ENCODE measurements at regions not wholly inside any gene's neighbourhood (a gene's known extent, or its start where the extent isn't known, plus 50 kb on each side); places are given as distances from the start of the nearest gene placed in this dataset.
"Not testable (repeated sequence)": the region's sequence is repeated elsewhere in the genome, so short reads cannot be mapped to it uniquely, and the experiment has no call there.

GRCh38 chr2:101610750-101611315 lies 86.7 kb upstream of the MAP4K4 start:
- no peak for DNase-seq (ENCODE audit: low spot score)

- DNase-seq (ENCODE audit: low spot score) = no peak
These were observed 88.1 kb upstream of the MAP4K4 start for GRCh38 chr2:101609433-101609832.

DNA sequence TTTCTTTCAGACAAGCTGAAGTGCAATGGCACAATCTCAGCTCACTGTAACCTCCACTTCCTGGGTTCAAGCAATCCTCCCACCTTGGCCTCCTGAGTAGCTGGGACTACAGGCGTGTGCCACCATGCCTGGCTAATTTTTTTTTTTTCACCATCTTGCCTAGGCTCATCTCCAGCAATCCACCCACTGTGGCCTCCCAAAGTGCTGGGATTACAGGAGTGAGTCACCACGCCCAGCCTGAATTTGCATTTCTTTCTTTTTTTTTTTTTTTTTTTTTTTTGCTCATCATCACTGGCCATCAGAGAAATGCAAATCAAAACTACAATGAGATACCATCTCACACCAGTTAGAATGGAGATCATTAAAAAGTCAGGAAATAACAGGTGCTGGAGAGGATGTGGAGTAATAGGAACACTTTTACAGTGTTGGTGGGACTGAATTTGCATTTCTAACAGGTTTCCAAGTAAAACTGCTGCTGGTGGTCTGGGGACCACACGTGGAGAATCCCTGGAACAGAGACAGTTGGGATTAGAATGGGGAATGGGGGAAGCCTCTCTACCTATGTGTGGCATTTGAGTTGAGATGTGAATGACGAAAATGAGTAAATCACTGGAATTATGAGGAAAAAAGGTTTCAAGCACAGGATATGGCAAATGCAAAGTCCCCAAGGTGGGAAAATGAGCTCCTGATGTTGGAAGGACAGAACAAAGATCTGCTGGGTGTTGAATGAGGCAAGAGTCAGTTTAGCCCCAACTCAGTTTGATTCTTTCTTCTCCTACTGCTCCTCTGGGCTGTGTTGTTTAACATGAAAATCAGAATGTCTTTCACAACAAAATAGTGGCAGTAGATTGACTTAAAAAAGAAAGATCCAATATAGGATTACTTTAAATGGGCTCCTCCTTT lies 88.8 kb upstream of the MAP4K4 start:
- DNase-seq (ENCODE audit: low spot score) = no peak

- no peak for DNase-seq (ENCODE audit: low spot score)
These were observed 100.1 kb upstream of the MAP4K4 start for GRCh38 chr2:101597347-101597944.

DNA sequence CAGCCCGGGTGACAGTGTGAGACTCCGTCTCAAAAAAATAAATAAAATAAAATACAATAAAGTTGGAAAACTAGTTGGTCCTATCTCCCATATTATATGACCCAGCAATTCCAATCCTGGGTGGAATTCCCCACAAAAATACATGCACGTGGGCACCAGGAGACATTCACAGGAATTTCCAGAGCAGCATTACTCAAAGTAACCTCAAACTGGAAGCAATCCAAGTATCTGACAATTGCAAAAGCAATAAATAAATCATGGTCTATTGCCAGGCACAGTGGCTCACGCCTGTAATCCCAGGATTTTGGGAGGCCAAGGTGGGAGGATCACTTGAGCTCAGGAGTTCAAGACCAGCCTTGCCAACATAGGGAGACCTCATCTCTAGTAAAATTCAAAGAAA lies 101.2 kb upstream of the MAP4K4 start:
- no peak for DNase-seq (ENCODE audit: low spot score)

- no peak for DNase-seq (ENCODE audit: low spot score)
These were observed 110.3 kb upstream of the MAP4K4 start for GRCh38 chr2:101587251-101587650.

DNA sequence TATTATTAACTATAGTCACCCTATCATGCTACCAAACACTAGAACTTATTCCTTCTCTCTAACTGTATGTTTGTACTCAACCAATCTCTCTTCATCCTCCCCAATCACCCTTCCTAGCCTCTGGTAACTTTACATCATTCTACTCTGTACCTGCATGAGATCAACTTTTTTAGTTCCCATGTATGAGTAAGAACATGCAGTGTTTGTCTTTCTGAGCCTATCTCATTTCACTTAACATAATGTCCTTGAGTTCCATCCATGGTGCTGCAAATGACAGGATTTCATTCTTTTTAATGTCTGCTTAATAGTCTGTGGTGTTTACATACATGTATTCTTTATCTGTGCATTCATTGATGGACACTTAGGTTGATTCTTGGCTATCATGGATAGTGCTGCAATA lies 108.9 kb upstream of the RFX8 start:
- no peak for DNase-seq (ENCODE audit: low spot score)

DNA sequence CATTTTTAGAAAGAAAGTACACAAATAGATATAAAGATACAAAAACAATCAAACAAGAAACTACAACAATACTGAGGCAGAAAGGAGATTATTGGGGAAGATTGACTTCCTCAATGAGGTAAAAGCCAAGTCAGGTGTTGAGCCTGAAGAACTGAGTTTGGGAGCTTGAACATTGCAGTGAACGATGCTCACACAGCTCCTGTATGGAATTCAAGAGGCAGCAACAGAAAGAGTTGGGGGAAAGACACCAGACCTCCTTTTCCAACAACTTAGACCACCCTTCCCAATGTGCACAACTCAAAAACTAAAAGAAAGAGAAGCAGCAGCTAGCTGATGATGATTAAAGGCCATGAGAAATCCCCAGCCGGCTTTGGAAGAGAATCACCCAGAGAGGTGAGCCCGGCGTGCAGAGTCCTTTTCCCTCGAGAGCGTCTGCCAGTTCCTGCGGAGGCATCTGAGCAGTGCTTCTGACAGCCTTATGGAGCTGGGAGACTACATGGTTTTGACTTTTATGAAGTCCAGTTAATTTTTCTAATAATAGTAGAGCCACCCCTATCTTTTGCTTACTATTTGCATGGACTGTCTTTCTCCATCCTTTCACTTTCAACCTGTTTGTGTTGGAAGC lies 106.9 kb upstream of the RFX8 start:
- DNase-seq (ENCODE audit: low spot score) = no peak

DNA sequence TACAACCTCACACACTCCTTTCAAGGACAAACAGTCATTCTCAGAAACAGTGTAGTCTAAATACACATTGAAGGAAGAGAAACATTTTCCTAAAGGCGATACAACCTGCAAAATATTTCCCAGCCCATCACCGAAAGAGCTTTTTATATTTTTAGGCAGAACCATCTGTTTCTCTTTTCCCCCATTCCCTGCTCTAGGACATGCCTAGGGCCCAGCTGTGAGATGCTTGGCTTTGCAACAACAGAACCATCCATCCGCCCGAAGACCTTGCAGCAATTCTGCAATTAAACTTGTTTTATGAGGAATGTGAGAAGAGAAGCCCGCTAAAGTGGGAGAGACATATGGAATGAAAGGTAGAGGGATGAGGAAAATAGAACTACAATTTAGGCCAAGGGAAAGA lies 105.6 kb upstream of the RFX8 start:
- no peak for DNase-seq (ENCODE audit: low spot score)

DNA sequence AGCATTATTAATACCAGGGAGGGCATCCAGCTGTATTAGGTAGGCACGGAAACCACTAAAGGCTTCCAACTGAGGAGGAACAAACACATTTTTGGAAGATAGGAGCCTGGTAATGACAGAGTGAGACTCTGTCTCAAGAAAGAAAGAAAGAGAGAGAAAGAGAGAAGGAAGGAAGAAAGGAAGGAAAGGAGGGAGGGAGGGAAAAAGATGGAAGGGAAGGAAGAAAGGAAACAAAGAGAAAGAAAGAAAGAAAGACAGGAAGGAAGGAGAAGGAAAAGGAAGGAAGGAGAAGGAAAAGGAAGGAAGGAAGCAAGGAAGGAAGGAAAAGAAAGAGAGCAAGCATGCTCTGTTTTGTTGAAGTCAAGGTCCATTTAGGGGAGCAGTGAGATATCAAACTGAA lies 103.8 kb upstream of the RFX8 start:
- DNase-seq (ENCODE audit: low spot score) = no peak

GRCh38 chr2:101578135-101578534 lies 103.2 kb upstream of the RFX8 start:
- not testable (repeated sequence) for DNase-seq (ENCODE audit: low spot score)

DNA sequence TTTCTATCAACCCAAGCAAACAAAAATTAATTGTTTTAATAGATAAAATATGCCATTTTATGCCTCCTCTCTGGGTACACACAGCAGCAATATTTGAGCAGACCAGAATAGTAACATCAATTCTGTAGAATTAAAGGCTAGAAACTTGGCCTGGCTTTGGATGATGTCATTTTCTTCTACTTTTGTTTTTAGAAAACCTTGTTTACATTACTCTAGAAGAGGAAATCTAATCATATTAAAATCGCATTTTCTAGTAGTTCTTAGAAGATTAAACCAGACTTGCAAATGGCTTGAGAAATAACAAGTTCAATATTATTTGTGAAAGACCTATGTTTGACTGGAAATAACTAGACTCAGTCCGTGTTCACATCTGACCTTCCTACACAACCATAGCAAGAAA lies 102.3 kb upstream of the RFX8 start:
- DNase-seq (ENCODE audit: low spot score) = no peak

DNA sequence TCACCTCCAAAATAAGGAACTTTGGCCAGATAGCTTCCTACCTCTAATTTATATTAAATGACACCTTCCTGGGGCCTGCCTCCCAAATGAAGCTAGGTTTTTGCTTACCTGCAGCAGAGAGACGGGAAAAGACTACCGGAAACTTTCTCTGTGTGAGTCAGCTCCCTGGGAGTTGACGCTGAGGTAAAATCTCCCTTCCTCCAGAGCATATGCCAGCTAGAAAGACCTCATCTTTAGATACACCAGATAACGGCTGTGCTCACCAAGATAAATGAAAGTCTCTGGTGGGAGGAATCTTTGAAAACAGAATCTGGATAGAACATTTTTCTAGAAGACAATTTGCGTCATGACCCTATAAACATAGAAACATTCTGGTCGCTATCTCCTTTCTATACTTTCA lies 99.7 kb upstream of the RFX8 start:
- DNase-seq (ENCODE audit: low spot score) = no peak

DNA sequence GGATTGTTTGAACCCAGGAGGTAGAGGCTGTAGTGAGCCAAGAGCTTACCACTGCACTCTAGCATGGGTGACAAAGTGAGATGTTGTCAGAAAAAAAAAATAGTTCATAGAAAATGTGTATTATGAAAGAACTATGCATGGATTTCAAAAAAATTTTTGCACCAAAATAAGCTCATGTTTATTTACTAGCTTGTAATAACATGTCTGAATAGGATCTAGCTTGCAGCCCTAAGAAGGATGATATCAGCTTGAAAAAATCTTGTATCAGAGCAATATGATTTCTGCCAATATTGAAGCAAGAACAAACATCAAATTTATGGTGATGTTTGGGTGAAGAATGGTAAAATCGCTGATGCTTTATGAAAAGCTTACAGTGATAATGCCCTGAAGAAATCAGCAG lies 97.0 kb upstream of the RFX8 start:
- DNase-seq (ENCODE audit: low spot score) = no peak

DNA sequence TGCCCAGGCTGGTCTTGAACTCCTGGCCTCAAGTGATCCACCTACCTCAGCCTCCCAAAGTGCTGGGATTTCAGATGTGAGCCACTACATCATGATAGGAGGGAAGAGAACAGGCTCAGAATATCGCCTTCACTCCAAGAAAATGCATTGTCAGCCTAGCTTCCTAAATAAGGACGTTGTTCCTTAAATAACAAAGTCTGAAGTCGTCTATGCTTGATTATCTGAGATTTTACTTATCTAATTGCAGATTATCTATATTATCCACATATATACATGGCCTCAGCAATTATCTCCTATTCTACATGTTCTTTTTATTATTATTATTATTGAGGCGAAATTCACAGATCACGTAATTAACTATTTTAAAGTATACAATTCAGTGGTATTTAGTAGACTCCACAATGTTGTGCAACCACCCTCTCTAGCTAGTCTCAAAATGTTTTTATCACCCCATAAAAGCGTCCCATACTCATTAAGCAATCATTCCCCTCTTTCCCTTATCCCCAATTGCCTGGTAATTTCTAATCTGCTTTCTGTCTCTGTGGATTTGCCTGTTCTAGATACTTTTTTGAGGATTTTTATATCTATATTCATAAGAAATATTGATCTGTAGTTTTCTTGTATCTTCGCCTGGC lies 95.1 kb upstream of the RFX8 start:
- DNase-seq (ENCODE audit: low spot score) = no peak

GRCh38 chr2:101568969-101569368 lies 94.1 kb upstream of the RFX8 start:
- no peak for DNase-seq (ENCODE audit: low spot score)

DNA sequence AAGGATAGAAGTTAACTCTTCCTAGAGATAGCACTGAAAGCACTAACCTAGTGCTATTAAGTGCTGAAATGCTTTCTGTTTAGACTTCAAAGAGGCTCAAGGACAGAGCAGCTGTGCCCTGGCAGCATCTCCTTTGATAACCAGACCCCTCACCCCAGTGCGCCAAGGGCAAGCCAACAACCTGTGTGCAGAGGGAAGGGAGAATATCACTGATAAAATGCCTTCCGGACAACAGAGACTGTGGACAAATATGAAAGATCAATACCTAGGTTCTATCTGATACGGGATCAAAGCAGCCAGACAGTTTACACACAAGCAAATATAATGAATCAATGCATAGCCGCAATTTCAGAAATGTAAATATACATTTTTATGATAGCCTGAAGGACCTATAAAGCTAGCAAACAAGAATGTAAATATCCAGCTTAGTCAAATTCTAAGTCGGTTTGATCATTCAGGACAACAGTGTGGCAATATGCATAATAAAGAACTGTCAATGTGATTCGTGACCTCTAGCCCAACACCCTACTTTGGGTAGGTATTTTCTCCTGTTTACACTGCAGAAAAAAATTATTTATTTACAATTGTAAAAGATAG lies 91.8 kb upstream of the RFX8 start:
- DNase-seq (ENCODE audit: low spot score) = no peak

GRCh38 chr2:101563849-101564248 lies 88.9 kb upstream of the RFX8 start:
- no peak for DNase-seq (ENCODE audit: low spot score)

GRCh38 chr2:101560780-101561315 lies 85.9 kb upstream of the RFX8 start:
- DNase-seq (ENCODE audit: low spot score) = no peak

DNA sequence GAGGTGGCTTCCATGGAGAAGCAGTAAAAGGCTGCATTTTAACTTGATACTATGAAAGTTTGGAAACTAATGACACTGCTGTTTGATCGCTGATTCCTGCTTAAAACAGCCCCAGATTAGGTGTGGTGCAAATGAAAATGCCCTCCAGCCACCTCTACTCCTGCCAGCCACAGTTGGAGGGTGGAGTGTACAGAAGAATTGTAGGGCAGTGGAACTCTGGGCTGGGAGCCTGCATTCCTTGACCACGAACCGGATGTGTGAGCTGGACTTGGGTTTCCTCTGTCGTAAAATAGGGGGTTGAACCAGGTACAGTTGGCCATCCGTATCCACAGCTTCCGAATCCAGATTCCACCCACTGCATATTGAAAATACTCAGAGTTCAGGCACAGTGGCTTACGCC lies 84.6 kb upstream of the RFX8 start:
- DNase-seq (ENCODE audit: low spot score) = no peak

DNA sequence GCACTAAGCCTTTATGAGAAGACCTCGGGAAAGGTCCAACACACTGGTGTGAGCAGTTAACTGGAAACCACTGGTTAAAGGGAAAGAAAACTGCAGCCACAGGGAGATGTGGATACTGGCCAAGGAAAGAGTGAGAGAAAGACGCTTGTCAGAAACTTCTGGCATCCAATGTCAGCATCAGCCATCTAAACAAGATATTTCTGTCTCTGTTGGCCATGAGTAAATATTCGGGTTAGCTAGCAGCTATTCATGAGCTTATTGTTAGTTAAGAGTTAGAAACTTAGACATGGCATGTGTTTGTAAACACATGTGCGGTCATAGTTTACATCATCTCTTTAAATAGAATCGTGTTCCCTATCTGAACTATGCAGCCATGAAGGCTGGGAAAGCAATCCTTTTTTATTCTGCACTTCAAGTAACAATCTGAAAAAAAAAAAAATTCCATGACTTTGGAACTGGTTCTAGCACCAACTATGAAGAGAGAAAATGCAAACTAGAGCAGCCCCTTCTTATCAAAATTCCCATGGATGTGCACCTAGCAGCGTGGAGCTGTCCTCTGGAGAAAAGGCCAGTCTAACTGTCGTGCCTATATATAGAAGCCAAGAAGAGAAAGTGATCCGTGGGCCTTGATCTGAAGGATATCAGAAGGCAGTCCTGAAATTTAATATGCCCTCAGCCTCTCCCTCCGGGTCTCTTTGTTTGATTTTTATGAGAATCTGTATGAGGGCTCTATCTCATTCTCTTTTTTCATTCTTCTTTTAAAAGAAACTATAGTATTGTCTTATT lies 84.0 kb upstream of the RFX8 start:
- DNase-seq (ENCODE audit: low spot score) = no peak
